Brain microvascular endothelial cell (primary cell): ENCODE measurements at regions not wholly inside any gene's neighbourhood (a gene's known extent, or its start where the extent isn't known, plus 50 kb on each side); places are given as distances from the start of the nearest gene placed in this dataset.

Experiments used
- DNase-seq: peaks from one replicate; pipeline ENCODE4 v3.0.0-alpha.2; 2020
- H3K27ac ChIP-seq: fragments of 250-450 bp; sonication (Bioruptor Pico); 2 replicates; pipeline ENCODE4 v1.5.1; 2020; ENCODE audit warnings: mild to moderate bottlenecking, moderate library complexity
- H3K27me3 ChIP-seq: fragments of 250-450 bp; sonication (Bioruptor Pico); replicated peaks from 2 replicates; pipeline ENCODE4 v1.5.1; 2020; ENCODE audit warnings: mild to moderate bottlenecking
- H3K36me3 ChIP-seq: fragments of 250-450 bp; sonication (Bioruptor Pico); replicated peaks from 2 replicates; pipeline ENCODE4 v1.5.1; 2020; ENCODE audit warnings: mild to moderate bottlenecking
- H3K4me3 ChIP-seq: 2 replicates; pipeline ENCODE4 v1.5.1; 2011; ENCODE audit warnings: low read depth, mild to moderate bottlenecking, control low read depth, low read length, moderate library complexity
- CTCF ChIP-seq: IDR thresholded peaks from 2 replicates; pipeline ENCODE4 v1.5.1; 2011; ENCODE audit warnings: low read depth, mild to moderate bottlenecking, moderate library complexity, low read length, control low read depth, inconsistent platforms; ENCODE audit errors: missing control alignments
- in situ Hi-C: cut with HindIII; loops from 2 replicates; pipeline ENCODE4 v1.10.0; 2017; ENCODE audit warnings: low sequenced_read_pairs, low pct_ligation_motif_present

- TF ChIP-seq CTCF: no peak
- in situ Hi-C loops: no loop called here
Observed at GRCh38 chr3:124260206-124260915, 268.4 kb upstream of the ROPN1 start.

GRCh38 chr3:124261306-124261705 is 269.4 kb upstream of the ROPN1 start:
- H3K27ac ChIP-seq: no peak overlapping the region
- H3K4me3 ChIP-seq: no peak overlapping the region
- no peaks in the 10 kb centered on the region for H3K27me3 ChIP-seq
- no peak for TF ChIP-seq CTCF
- in situ Hi-C loops: no loop called here
- no peaks in the 10 kb centered on the region for H3K36me3 ChIP-seq
- no peak for DNase-seq

More at GRCh38 chr3:124260206-124260915, 268.4 kb upstream of the ROPN1 start:
- Histone ChIP-seq H3K27me3 (no peaks in the 10 kb centered on the region), H3K36me3 (no peaks in the 10 kb centered on the region), H3K4me3 (no peak overlapping the region), H3K27ac (no peak overlapping the region)
- peak; percentile 65 for DNase-seq

GRCh38 chr3:124263168-124263567 is 271.2 kb upstream of the ROPN1 start:
- in situ Hi-C loops: no loop called here
- DNase-seq: peak; percentile 86
- H3K27ac ChIP-seq: no peak overlapping the region
- no peak for TF ChIP-seq CTCF
- H3K27me3 ChIP-seq: no peaks in the 10 kb centered on the region
- no peaks in the 10 kb centered on the region for H3K36me3 ChIP-seq
- no peak overlapping the region for H3K4me3 ChIP-seq

- H3K27me3 ChIP-seq: no peaks in the 10 kb centered on the region
- H3K27ac ChIP-seq: no peak overlapping the region
- in situ Hi-C loops: no loop called here
- no peak overlapping the region for H3K4me3 ChIP-seq
- no peak for DNase-seq
- H3K36me3 ChIP-seq: no peaks in the 10 kb centered on the region
- TF ChIP-seq CTCF: no peak
Observed at GRCh38 chr3:124264346-124264745, 272.4 kb upstream of the ROPN1 start.

GRCh38 chr3:124266487-124266886 is 274.6 kb upstream of the ROPN1 start:
- Histone ChIP-seq H3K4me3 (no peak overlapping the region), H3K36me3 (no peaks in the 10 kb centered on the region), H3K27me3 (no peaks in the 10 kb centered on the region), H3K27ac (no peak overlapping the region)
- DNase-seq: no peak
- no peak for TF ChIP-seq CTCF
- in situ Hi-C loops: no loop called here

- no peak overlapping the region for H3K27ac ChIP-seq
- H3K4me3 ChIP-seq: no peak overlapping the region
- no peak for DNase-seq
- no peak for TF ChIP-seq CTCF
- no peaks in the 10 kb centered on the region for H3K27me3 ChIP-seq
- in situ Hi-C loops: no loop called here
- no peaks in the 10 kb centered on the region for H3K36me3 ChIP-seq
Observed at GRCh38 chr3:124267406-124267805, 275.5 kb upstream of the ROPN1 start.
